Hepatocyte (in vitro differentiated cells): ENCODE measurements at regions not wholly inside any gene's neighbourhood (a gene's known extent, or its start where the extent isn't known, plus 50 kb on each side); places are given as distances from the start of the nearest gene placed in this dataset.

Source experiments
- DNase-seq: peaks from one replicate; pipeline ENCODE4 v3.0.0-alpha.2; 2016; ENCODE audit warnings: low spot score
- H2AFZ ChIP-seq: fragments of 200-600 bp; sonication (generic); 2 replicates; pipeline ENCODE4 v1.6.0; 2016; ENCODE audit warnings: antibody characterized with exemption, mild to moderate bottlenecking
- H3K27ac ChIP-seq: fragments of 200-600 bp; sonication (generic); 2 replicates; pipeline ENCODE4 v1.5.1; 2016; ENCODE audit warnings: mild to moderate bottlenecking
- H3K27me3 ChIP-seq: fragments of 200-600 bp; sonication (generic); 2 replicates; pipeline ENCODE4 v1.6.1; 2016
- H3K36me3 ChIP-seq: fragments of 200-600 bp; sonication (generic); replicated peaks from 2 replicates; pipeline ENCODE4 v1.5.1; 2016; ENCODE audit warnings: low read depth; ENCODE audit not compliant: insufficient read depth
- H3K4me1 ChIP-seq: fragments of 200-600 bp; sonication (generic); 2 replicates; pipeline ENCODE4 v1.5.1; 2016; ENCODE audit warnings: mild to moderate bottlenecking, moderate library complexity; ENCODE audit not compliant: insufficient read depth
- H3K4me2 ChIP-seq: fragments of 200-600 bp; sonication (generic); 2 replicates; pipeline ENCODE4 v1.6.0; 2016
- H3K4me3 ChIP-seq: fragments of 200-600 bp; sonication (generic); 2 replicates; pipeline ENCODE4 v1.5.1; 2016; ENCODE audit warnings: mild to moderate bottlenecking
- H3K79me2 ChIP-seq: fragments of 200-600 bp; sonication (generic); 2 replicates; pipeline ENCODE4 v1.6.0; 2017; ENCODE audit warnings: mild to moderate bottlenecking
- H3K9me2 ChIP-seq: fragments of 200-600 bp; sonication (generic); replicated peaks from 2 replicates; pipeline ENCODE4 v1.6.0; 2017; ENCODE audit warnings: mild to moderate bottlenecking; ENCODE audit not compliant: insufficient read depth
- H3K9me3 ChIP-seq: fragments of 200-600 bp; sonication (generic); 2 replicates; pipeline ENCODE4 v1.5.1; 2016; ENCODE audit warnings: low read depth, mild to moderate bottlenecking
- H4K20me1 ChIP-seq: fragments of 200-600 bp; sonication (generic); 2 replicates; pipeline ENCODE4 v1.6.0; 2016; ENCODE audit warnings: mild to moderate bottlenecking; ENCODE audit not compliant: insufficient read depth, poor library complexity, severe bottlenecking
- EZH2 ChIP-seq: fragments of 200-600 bp; sonication (generic); IDR thresholded peaks from 2 replicates; pipeline ENCODE4 v1.6.1; 2016; ENCODE audit warnings: antibody characterized with exemption, mild to moderate bottlenecking, borderline replicate concordance
- EZH2phosphoT487 ChIP-seq: fragments of 200-600 bp; sonication (generic); IDR thresholded peaks from one replicate; pipeline ENCODE4 v1.6.1; 2018; ENCODE audit warnings: antibody characterized with exemption, mild to moderate bottlenecking, low read depth, moderate library complexity; ENCODE audit not compliant: unreplicated experiment, severe bottlenecking
- WGBS: methylation state at CpG from one replicate; pipeline ENCODE4 v1.1.6; 2016; ENCODE audit warnings: low lambda C conversion rate; ENCODE audit errors: missing lambda C conversion rate; 5-methylcytosine and 5-hydroxymethylcytosine counted together
- TF ChIP-seq, protein P1 (sequence below): fragments of 200-600 bp; sonication (generic); IDR thresholded peaks from 2 replicates; pipeline ENCODE4 v1.5.1; 2016; ENCODE audit warnings: antibody characterized with exemption, mild to moderate bottlenecking; ENCODE audit not compliant: poor library complexity

DNA sequence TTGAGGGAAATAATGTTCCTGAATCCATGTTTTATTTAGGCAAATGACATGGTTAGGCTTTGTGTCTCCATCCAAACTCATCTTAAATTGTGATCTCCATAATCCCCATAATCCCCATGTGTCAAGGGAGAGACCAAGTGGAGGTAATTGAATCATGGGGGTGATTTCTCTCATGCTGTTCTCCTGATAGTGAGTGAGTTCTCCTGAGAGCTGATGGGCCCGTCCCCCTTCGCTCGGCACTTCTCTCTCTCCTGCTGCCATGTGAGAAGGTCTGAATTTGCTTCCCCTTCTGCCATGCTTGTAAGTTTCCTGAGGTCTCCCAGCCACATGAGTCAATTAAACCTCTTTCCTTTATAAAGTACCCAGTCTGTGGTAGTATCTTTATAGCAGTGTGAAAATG is 563.0 kb upstream of the NR3C2 start:
- no peak overlapping the region for H3K4me3 ChIP-seq
- no peaks in the 10 kb centered on the region for H4K20me1 ChIP-seq
- DNase-seq = no peak
- H3K27ac ChIP-seq = no peak overlapping the region
- H3K9me3 ChIP-seq = no peaks in the 10 kb centered on the region
- TF ChIP-seq, protein P1, sequence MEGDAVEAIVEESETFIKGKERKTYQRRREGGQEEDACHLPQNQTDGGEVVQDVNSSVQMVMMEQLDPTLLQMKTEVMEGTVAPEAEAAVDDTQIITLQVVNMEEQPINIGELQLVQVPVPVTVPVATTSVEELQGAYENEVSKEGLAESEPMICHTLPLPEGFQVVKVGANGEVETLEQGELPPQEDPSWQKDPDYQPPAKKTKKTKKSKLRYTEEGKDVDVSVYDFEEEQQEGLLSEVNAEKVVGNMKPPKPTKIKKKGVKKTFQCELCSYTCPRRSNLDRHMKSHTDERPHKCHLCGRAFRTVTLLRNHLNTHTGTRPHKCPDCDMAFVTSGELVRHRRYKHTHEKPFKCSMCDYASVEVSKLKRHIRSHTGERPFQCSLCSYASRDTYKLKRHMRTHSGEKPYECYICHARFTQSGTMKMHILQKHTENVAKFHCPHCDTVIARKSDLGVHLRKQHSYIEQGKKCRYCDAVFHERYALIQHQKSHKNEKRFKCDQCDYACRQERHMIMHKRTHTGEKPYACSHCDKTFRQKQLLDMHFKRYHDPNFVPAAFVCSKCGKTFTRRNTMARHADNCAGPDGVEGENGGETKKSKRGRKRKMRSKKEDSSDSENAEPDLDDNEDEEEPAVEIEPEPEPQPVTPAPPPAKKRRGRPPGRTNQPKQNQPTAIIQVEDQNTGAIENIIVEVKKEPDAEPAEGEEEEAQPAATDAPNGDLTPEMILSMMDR = no peak
- TF ChIP-seq EZH2phosphoT487 (no peak), EZH2 (no peak)
- no peak overlapping the region for H2AFZ ChIP-seq
- 86% methylated on average over 3 of the region's 3 CpGs for WGBS
- H3K27me3 ChIP-seq = no peaks in the 10 kb centered on the region
- no peaks in the 10 kb centered on the region for H3K4me1 ChIP-seq
- H3K9me2 ChIP-seq = no peaks in the 10 kb centered on the region
- no peak overlapping the region for H3K4me2 ChIP-seq
- H3K36me3 ChIP-seq = no peaks in the 10 kb centered on the region
- H3K79me2 ChIP-seq = no peaks in the 10 kb centered on the region

DNA sequence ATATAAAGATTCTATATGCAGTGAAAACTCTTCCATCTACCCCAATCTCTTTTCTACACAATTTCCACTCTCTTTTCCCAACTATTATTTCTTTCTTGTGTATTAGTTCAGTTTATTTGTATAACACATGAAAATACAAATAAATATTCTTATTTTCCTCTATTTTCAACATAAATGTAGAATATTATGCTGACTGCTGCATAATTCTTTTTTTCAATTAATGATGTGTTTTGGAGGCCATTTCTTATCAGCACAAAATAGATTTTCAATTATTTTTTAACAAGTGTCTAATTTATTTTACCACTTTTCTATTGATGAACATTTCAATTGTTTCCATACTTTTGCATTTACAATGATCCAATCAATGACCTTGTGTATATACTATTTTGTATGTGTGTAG is 557.7 kb upstream of the NR3C2 start:
- no peak overlapping the region for H3K4me2 ChIP-seq
- no peak for TF ChIP-seq EZH2
- TF ChIP-seq EZH2phosphoT487 = no peak
- TF ChIP-seq, protein P1 = no peak
- no peak overlapping the region for H2AFZ ChIP-seq
- H3K4me3 ChIP-seq = no peak overlapping the region
- no peaks in the 10 kb centered on the region for H3K36me3 ChIP-seq
- H3K9me3 ChIP-seq = no peaks in the 10 kb centered on the region
- H3K4me1 ChIP-seq = no peaks in the 10 kb centered on the region
- no peaks in the 10 kb centered on the region for H4K20me1 ChIP-seq
- H3K27ac ChIP-seq = no peak overlapping the region
- no peaks in the 10 kb centered on the region for H3K27me3 ChIP-seq
- no peak for DNase-seq
- no peaks in the 10 kb centered on the region for H3K79me2 ChIP-seq
- no peaks in the 10 kb centered on the region for H3K9me2 ChIP-seq

DNA sequence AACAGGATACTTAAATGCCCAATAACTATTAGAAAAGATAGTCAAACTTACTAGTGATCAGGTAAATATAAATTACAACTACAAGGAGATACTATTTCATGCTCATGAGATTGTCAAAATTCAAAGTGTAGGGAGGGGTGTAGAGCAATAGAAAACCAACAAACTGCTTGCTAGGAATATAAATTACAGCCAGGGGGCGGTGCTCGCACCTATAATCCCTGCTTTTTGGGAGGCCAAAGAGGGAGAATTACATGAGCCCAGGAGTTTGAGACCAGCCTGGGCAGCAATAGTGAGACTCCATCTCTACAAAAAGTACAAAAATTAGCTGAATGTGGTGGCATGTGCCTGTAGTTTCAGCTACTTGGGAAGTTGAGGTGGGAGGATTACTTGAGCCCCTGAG is 556.5 kb upstream of the NR3C2 start:
- Histone ChIP-seq H3K9me3 (no peaks in the 10 kb centered on the region), H3K27me3 (no peaks in the 10 kb centered on the region), H3K27ac (no peak overlapping the region), H3K9me2 (no peaks in the 10 kb centered on the region), H3K4me3 (no peak overlapping the region), H3K4me1 (no peaks in the 10 kb centered on the region), H2AFZ (no peak overlapping the region), H3K79me2 (no peaks in the 10 kb centered on the region), H4K20me1 (no peaks in the 10 kb centered on the region), H3K4me2 (no peak overlapping the region), H3K36me3 (no peaks in the 10 kb centered on the region)
- WGBS = 20% methylated on average over 2 of the region's 2 CpGs
- no peak for DNase-seq
- TF ChIP-seq, protein P1 = peak; percentile 21
- TF ChIP-seq EZH2phosphoT487 = no peak

- Histone ChIP-seq H3K27me3 (no peaks in the 10 kb centered on the region), H3K4me1 (no peaks in the 10 kb centered on the region), H3K9me3 (no peaks in the 10 kb centered on the region), H4K20me1 (no peaks in the 10 kb centered on the region), H3K27ac (no peak overlapping the region), H3K79me2 (no peaks in the 10 kb centered on the region), H3K4me3 (no peak overlapping the region), H3K9me2 (no peaks in the 10 kb centered on the region), H3K4me2 (no peak overlapping the region), H3K36me3 (no peaks in the 10 kb centered on the region), H2AFZ (no peak overlapping the region)
- DNase-seq = no peak
- TF ChIP-seq EZH2phosphoT487 (no peak), EZH2 (no peak)
- TF ChIP-seq, protein P1 = no peak
- WGBS = 95% methylated on average over 1 of the region's 1 CpG
These were observed 544.7 kb upstream of the NR3C2 start for GRCh38 chr4:148986951-148987350.
